Suprapubic skin (tissue), 3 donors: ENCODE measurements at regions not wholly inside any gene's neighbourhood (a gene's known extent, or its start where the extent isn't known, plus 50 kb on each side); places are given as distances from the start of the nearest gene placed in this dataset.

Experiments
- CTCF ChIP-seq, 2 donors: fragments of 200-600 bp in 1 of 2; fragments of 450-650 bp in 1 of 2; sonication (generic) in 1 of 2; IDR thresholded peaks; one replicate each; pipeline ENCODE4 v1.5.1; 2016 to 2019; ENCODE audit warnings: antibody characterized with exemption in 2 of 2, mild to moderate bottlenecking in 1 of 2, moderate library complexity in 1 of 2
- EP300 ChIP-seq: sonication (generic); formaldehyde crosslinking; IDR thresholded peaks from one replicate; pipeline ENCODE4 v1.6.1; 2017; ENCODE audit warnings: antibody characterized with exemption
- POLR2A ChIP-seq, 2 donors: fragments of 450-650 bp; IDR thresholded peaks; one replicate each; pipeline ENCODE4 v1.6.1; 2017; ENCODE audit warnings: antibody characterized with exemption in 2 of 2, mild to moderate bottlenecking in 2 of 2, moderate library complexity in 2 of 2

GRCh38 chr1:4275083-4275482 is 375.0 kb upstream of the C1orf174 start:
- TF ChIP-seq POLR2A (IDR thresholded peaks at IDR 0.05) = no peak
- no peak for TF ChIP-seq CTCF (IDR thresholded peaks at IDR 0.05)
- TF ChIP-seq EP300 = no peak
